ELR (cell line): ENCODE measurements at regions not wholly inside any gene's neighbourhood (a gene's known extent, or its start where the extent isn't known, plus 50 kb on each side); places are given as distances from the start of the nearest gene placed in this dataset.
"Not testable (repeated sequence)": the region's sequence is repeated elsewhere in the genome, so short reads cannot be mapped to it uniquely, and the experiment has no call there.

Experiments used
- DNase-seq: peaks from one replicate; pipeline ENCODE4 v3.0.0-alpha.2; 2015; ENCODE audit warnings: low read depth

- DNase-seq: no peak
Observed at GRCh38 chr9:29217966-29218365, 1644.7 kb upstream of the C9orf72 start.

DNA sequence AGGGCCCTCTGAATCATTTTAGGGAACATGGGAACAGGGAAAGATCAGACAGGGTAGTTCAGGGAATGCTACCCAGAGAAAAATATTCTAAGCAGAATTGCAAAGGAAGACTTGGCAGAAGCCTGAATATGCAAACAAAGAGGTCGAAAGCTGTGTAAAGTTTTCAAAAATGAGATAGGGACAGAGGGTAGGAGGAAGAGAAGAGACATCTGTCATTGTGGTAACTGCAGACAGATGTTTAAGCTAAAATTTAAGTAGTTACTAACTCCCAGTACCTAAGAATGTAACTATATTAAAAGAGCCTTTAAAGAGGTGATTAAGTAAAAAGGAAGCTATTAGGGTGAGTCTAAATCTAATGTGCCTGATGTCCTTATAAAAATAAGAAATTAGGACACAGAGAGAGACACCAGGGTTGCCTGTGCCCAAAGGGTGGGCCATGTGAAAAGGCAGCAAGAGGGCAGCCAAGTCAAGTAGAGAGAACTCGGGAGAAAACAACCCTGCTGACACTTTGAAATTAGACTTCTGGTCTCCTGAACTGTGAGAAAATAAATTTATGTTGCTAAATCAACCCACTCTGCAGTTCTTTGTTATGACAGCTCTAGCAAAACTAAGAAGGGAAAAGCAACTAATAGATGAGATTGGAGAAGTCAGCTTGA, 1647.4 kb upstream of the C9orf72 start:
- no peak for DNase-seq

- no peak for DNase-seq
Observed at GRCh38 chr9:29228558-29228957, 1655.3 kb upstream of the C9orf72 start.

DNA sequence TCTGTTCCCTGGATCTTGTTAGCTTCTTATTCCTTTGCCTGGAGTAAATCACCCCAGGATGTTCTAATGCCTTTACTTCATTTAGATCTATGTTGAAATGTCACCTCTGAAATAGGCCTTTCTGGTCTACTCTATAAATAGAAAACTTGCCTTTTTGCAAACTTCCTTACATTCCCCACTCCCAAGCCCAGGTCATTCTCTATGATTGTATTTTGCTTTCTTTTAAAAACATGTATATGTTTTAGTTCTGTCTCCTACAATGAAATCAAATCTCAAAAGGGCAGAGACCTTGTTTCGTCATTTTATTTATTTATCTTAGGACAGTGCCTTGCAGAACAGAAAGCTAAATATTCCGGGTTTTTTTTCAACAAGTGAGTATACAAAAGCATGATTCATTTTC, 1657.7 kb upstream of the C9orf72 start:
- DNase-seq: no peak

- no peak for DNase-seq
Observed at GRCh38 chr9:29233193-29233592, 1659.9 kb upstream of the C9orf72 start.

GRCh38 chr9:29241320-29241719, 1668.0 kb upstream of the C9orf72 start:
- peak; percentile 3 for DNase-seq

GRCh38 chr9:29245351-29245750, 1672.1 kb upstream of the C9orf72 start:
- no peak for DNase-seq

GRCh38 chr9:29270400-29270799, 1697.1 kb upstream of the C9orf72 start:
- not testable (repeated sequence) for DNase-seq

DNA sequence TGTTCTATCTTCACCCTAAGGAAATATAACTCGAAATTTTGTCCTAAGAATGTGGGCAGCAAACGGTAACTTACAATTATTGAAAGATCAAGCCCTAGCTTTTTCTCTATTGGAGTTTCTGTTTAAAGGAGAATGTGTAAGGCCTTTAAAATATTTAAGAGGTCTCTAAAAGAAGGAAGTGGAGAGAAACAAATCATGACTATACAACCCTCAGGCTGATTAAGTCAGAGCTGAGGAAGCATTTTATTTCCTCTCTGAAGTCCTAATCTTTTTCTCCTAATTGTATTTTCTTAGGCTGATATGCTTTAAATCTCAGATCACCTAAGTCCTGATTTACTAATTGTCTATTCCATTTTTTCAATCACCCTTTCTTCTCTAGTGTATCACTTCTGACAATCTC, 1708.8 kb upstream of the C9orf72 start:
- DNase-seq: peak; percentile 24

DNA sequence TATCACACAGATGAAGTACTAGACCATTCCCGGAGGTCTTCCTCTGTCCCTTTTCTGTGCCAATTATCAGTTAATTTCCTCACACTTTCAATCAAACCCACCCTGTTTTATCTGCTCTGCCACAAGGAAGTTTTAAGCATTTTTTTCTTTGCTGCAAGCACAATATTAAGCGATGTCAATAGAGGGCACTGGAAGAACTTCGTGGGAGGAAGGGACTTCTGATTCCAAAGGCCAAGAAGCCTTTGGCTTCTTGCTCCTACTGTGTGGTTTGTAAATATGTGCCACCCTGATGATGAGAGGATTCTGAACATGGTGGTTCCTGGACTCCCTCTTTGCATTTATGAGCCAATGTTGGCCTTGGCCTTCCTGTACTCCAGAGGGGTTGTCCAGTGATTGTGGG, 1712.5 kb upstream of the C9orf72 start:
- peak; percentile 34 for DNase-seq

DNA sequence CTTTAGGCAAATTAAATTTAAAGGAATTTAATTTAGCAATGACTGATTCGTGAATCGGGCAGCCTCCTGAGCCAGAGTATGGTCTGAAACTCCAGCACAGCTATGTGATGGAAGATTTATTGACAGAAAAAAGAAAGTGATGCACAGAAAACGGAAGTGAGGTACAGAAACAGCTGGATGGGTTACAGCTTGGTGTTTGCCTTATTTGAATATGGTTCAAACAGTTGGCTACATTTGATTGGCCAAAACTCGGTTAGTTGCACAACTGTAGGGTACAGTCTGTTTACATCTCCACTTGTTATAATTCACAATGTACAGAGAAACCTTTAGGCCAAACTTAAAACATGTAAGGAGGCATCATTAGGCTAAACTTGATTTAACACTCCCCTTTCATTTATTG, 1716.1 kb upstream of the C9orf72 start:
- no peak for DNase-seq

DNA sequence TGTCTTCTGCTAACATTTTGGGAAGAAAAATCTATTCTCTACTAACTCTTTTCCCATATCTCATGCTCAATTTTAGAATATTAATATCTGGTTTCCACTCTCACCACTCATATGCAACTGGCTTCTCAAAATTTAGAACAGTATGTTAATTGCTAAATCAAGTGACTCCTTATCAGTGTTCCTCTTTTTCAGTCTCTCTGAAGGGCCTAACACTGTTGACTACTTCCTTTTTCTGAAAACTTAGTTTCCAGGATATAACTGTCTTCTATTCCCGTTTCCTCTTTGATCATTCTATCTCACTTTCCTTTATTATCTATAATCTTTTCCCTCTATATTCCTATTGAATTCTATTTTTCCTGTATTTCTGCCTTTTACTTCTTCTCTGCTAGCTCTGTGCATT, 1717.2 kb upstream of the C9orf72 start:
- DNase-seq: no peak

DNA sequence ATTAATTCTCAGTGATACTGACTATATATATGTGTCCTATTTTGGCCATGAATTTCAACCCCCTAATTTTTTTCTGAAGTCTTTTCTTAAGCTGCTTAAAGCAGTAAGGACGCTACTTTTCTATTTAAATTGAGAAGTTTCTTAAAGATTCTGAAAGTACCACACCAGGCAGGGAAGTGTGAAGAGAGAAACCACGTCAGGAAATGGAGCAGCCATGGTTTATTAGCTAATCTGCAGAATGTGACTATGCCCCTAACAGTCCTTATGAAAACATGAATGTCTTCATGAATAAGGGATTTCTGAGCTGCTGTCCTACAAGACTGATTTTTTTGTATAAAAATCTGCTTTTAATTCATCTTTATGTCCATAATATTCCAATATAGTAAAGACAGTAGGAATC, 1724.3 kb upstream of the C9orf72 start:
- DNase-seq: no peak

- peak; percentile 4 for DNase-seq
Observed at GRCh38 chr9:29311221-29311620, 1737.9 kb upstream of the C9orf72 start.

DNA sequence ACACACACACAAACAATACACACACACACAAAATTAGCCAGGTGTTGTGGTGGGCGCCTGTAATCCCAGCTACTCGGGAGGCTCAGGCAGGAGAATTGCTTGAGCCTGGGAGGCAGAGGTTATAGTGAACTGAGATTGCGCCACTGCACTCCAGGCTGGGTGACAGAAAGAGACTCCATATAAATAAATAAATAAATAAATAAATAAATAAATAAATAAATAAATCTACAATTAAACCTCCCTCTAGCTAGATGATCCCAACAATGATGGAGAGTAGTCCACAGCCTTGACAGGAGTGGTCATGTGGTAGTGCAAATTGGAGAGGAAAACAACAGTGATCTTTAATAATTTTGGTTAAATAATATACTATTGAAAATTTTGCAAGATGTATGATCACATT, 1739.0 kb upstream of the C9orf72 start:
- DNase-seq: no peak

GRCh38 chr9:29319736-29320513, 1746.6 kb upstream of the C9orf72 start:
- DNase-seq: peak; percentile 8

DNA sequence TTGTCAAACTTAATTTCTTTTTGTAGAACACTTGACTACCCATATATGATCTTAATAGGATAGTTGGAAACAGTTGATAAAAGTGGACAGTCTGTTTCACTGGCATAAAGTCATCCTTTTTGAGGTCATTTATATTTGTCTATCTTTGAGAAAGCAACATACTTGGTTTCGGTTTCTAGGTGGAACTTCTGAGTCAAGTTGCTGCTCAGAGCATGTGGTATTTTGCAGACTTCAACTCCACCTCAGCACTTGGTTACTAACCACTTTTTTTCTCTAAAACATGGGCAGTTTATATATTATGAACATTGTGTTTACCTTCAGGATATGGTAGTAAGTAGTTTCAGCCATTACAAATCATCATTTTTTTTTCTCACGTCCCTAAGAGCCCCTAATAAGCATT, 1749.0 kb upstream of the C9orf72 start:
- no peak for DNase-seq

DNA sequence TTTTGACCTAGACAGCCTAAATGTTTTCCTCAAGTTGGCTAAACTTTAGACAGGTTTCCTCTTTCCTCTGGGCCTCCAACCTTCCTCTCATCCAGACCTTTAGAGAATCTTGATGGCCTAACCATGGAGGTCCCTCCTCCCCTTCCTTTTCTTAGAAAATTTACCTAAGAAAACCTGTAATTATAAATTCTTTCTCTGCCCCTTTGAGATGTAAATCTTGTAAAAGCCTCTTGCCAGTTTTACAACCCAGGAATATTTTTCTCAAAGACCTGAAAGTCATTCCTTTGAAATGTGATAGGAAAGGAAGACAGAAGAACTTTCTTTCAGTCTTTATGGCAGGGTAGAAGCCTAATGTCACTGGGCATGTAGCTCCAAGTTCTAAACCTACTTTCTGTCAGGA, 1752.6 kb upstream of the C9orf72 start:
- no peak for DNase-seq

DNA sequence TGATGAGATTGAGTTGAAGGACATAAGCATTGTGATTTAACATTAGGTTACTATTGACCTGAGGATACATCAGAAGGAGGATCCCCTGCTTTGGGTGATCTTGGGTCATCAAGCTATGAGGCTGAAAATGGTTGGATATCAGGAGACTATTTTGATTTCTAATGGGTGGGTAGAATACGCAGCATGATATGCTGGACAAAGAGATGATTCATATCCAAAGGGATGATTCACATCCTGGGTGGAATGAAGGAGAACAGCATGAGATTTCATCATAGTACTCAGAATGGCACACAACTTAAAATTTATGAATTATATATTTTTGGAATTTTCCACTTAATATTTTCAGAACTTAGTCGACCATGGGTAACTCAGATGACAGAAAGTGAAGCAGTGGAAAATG, 1759.5 kb upstream of the C9orf72 start:
- DNase-seq: peak; percentile 76

GRCh38 chr9:29336281-29336680, 1763.0 kb upstream of the C9orf72 start:
- DNase-seq: no peak

GRCh38 chr9:29339387-29339786, 1766.1 kb upstream of the C9orf72 start:
- no peak for DNase-seq

DNA sequence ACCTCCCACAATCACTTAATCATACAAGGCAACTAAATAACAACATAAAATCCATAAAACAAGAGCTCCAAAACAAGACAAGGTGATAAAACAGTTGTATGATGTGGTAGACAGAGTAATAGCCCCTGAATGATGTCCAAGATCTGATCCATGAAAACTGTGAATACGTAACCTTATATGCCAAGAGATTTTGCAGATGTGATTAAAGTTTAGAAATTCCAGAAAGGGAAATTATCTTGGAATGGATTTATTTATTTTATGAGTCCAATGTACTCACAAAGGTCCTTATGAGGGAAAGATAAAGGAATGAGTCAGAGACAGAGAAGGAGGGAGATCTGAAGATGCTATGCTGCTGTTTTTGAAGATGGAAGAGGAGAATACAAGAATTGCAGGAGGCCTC, 1775.7 kb upstream of the C9orf72 start:
- DNase-seq: peak; percentile 19

GRCh38 chr9:29389421-29389820, 1816.1 kb upstream of the C9orf72 start:
- DNase-seq: no peak

DNA sequence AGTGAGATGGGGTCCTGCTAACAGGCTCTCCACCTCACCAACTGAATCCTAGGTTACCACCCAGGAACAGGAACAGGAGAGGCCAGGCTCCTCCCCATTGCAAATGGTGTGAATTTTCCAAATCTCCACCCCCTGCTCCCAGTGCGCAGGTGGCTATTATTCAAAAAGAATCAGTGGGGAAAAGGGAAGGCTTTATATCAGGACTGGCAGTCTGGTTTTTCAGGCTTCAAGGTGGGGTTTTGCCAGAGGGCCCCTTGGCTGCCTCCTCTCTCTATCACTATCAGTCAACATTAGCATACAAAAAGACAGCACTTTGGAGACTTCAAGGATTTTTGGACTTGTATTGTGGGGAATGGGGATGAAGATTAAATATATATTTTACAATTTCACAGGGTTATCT, 1817.6 kb upstream of the C9orf72 start:
- DNase-seq: no peak
